ENCODE measurements at regions not wholly inside any gene's neighbourhood (a gene's known extent, or its start where the extent isn't known, plus 50 kb on each side); places are given as distances from the start of the nearest gene placed in this dataset.

GRCh38 chr7:54964136-54964535, 54.7 kb upstream of the EGFR start:
- H3K27me3 ChIP-seq (ENCODE audit: control insufficient read depth in 3 of 3, insufficient read depth in 3 of 3, low read length in 2 of 3), result no peaks in the 10 kb centered on the region
- 90 to 91% methylated on average over 1 of the region's 1 CpG for WGBS, 2 donors
- TF ChIP-seq, protein P1, sequence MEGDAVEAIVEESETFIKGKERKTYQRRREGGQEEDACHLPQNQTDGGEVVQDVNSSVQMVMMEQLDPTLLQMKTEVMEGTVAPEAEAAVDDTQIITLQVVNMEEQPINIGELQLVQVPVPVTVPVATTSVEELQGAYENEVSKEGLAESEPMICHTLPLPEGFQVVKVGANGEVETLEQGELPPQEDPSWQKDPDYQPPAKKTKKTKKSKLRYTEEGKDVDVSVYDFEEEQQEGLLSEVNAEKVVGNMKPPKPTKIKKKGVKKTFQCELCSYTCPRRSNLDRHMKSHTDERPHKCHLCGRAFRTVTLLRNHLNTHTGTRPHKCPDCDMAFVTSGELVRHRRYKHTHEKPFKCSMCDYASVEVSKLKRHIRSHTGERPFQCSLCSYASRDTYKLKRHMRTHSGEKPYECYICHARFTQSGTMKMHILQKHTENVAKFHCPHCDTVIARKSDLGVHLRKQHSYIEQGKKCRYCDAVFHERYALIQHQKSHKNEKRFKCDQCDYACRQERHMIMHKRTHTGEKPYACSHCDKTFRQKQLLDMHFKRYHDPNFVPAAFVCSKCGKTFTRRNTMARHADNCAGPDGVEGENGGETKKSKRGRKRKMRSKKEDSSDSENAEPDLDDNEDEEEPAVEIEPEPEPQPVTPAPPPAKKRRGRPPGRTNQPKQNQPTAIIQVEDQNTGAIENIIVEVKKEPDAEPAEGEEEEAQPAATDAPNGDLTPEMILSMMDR (IDR thresholded peaks at IDR 0.05; ENCODE audit: control extremely low read depth, extremely low read depth), result no peak

GRCh38 chr7:54967377-54967776, 51.4 kb upstream of the EGFR start:
- H3K4me3 ChIP-seq, result no peak overlapping the region
- WGBS, 2 donors, result 66 to 78% methylated on average over 8 of the region's 8 CpGs
- H3K9me3 ChIP-seq (ENCODE audit: control insufficient read depth in 4 of 4, insufficient read depth in 3 of 4, low read length in 3 of 4), result peaks cover 0 to 7% (median 1%) of the 10 kb centered on the region in 4 donors
- ATAC-seq (ENCODE audit: insufficient read depth, low FRiP score) (peak; percentile 77), DNase-seq (peak in 2 of 3 donors; percentile 29 to 43)
- H3K4me1 ChIP-seq (ENCODE audit: control insufficient read depth in 5 of 5, insufficient read depth in 5 of 5, low read length in 5 of 5), result no peaks in the 10 kb centered on the region
- TF ChIP-seq, protein P1 (IDR thresholded peaks at IDR 0.05; ENCODE audit: control extremely low read depth, extremely low read depth), result no peak
- H3K36me3 ChIP-seq (ENCODE audit: control insufficient read depth in 4 of 4, insufficient read depth in 4 of 4, low read length in 4 of 4), result no peaks in the 10 kb centered on the region
- H3K27me3 ChIP-seq (ENCODE audit: control insufficient read depth in 3 of 3, insufficient read depth in 3 of 3, low read length in 2 of 3), result no peaks in the 10 kb centered on the region
- no peak overlapping the region for H3K9ac ChIP-seq (ENCODE audit: insufficient read depth in 1 of 2, low read length in 2 of 2)
- no peak overlapping the region for H3K27ac ChIP-seq (ENCODE audit: low read depth in 1 of 2, low read length in 1 of 2)

More at GRCh38 chr7:54964136-54964535, 54.7 kb upstream of the EGFR start:
- H3K27ac ChIP-seq (ENCODE audit: low read depth in 1 of 2, low read length in 1 of 2), result no peak overlapping the region
- H3K4me3 ChIP-seq, result no peak overlapping the region
- peaks cover 0 to 7% (median 0%) of the 10 kb centered on the region in 4 donors for H3K9me3 ChIP-seq (ENCODE audit: control insufficient read depth in 4 of 4, insufficient read depth in 3 of 4, low read length in 3 of 4)
- ATAC-seq (ENCODE audit: insufficient read depth, low FRiP score), result no peak
- no peak overlapping the region for H3K9ac ChIP-seq (ENCODE audit: insufficient read depth in 1 of 2, low read length in 2 of 2)
- no peaks in the 10 kb centered on the region for H3K36me3 ChIP-seq (ENCODE audit: control insufficient read depth in 4 of 4, insufficient read depth in 4 of 4, low read length in 4 of 4)
- no peak for DNase-seq
- peaks cover 0 to 1% (median 0%) of the 10 kb centered on the region in 5 donors for H3K4me1 ChIP-seq (ENCODE audit: control insufficient read depth in 5 of 5, insufficient read depth in 5 of 5, low read length in 5 of 5)

DNA sequence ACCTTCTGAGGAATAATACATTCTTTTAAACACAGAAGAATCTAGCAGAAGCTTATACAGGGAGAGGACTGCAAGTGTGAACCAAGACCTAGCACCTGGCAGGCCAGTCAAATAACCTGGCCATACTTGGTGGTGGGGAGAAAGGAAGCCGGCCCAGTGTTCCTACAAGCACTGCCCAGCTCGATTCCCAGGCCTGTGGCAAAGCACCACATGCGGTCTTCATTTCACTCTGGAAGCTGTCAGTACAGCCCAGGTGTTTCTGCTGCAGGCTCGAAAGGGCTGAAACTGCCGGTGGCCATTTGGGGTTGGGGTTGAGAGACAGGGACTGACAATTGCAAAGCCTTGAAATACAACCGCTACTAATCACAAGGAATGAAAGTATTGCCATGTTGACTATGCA, 50.8 kb upstream of the EGFR start:
- H3K27ac ChIP-seq (ENCODE audit: low read depth in 1 of 2, low read length in 1 of 2), result peak overlapping the region in 1 of 2 donors; percentile 78
- WGBS, 2 donors, result 86 to 89% methylated on average over 6 of the region's 6 CpGs
- H3K9me3 ChIP-seq (ENCODE audit: control insufficient read depth in 4 of 4, insufficient read depth in 3 of 4, low read length in 3 of 4), result peaks cover 0 to 7% (median 1%) of the 10 kb centered on the region in 4 donors
- ATAC-seq (ENCODE audit: insufficient read depth, low FRiP score) (no peak), DNase-seq (no peak)
- H3K4me3 ChIP-seq, result no peak overlapping the region
- H3K36me3 ChIP-seq (ENCODE audit: control insufficient read depth in 4 of 4, insufficient read depth in 4 of 4, low read length in 4 of 4), result no peaks in the 10 kb centered on the region
- TF ChIP-seq, protein P1 (IDR thresholded peaks at IDR 0.05; ENCODE audit: control extremely low read depth, extremely low read depth), result no peak
- no peak overlapping the region for H3K9ac ChIP-seq (ENCODE audit: insufficient read depth in 1 of 2, low read length in 2 of 2)
- H3K4me1 ChIP-seq (ENCODE audit: control insufficient read depth in 5 of 5, insufficient read depth in 5 of 5, low read length in 5 of 5), result no peaks in the 10 kb centered on the region
- H3K27me3 ChIP-seq (ENCODE audit: control insufficient read depth in 3 of 3, insufficient read depth in 3 of 3, low read length in 2 of 3), result no peaks in the 10 kb centered on the region

Data from lung (tissue), 11 donors.